GM11168 (cell line): ENCODE measurements at regions not wholly inside any gene's neighbourhood (a gene's known extent, or its start where the extent isn't known, plus 50 kb on each side); places are given as distances from the start of the nearest gene placed in this dataset.
"Not testable (repeated sequence)": the region's sequence is repeated elsewhere in the genome, so short reads cannot be mapped to it uniquely, and the experiment has no call there.

Source experiments
- in situ Hi-C: fragments of 300-500 bp; cut with MboI; formaldehyde crosslinking; loops from one replicate; pipeline ENCODE4 v1.12.0; 2022; ENCODE audit warnings: low sequenced_read_pairs; ENCODE audit not compliant: unreplicated experiment

- in situ Hi-C loops, result no loop called here
Measured at GRCh38 chr3:25938566-25939325, 148.9 kb downstream of the OXSM start.

GRCh38 chr3:25940935-25941334 lies 151.0 kb downstream of the OXSM start:
- in situ Hi-C loops, result no loop called here

GRCh38 chr3:25944329-25944728 lies 154.4 kb downstream of the OXSM start:
- in situ Hi-C loops, result no loop called here

GRCh38 chr3:25945366-25945765 lies 155.5 kb downstream of the OXSM start:
- in situ Hi-C loops, result no loop called here

- in situ Hi-C loops, result no loop called here
Measured at GRCh38 chr3:25945836-25946235, 155.9 kb downstream of the OXSM start.

GRCh38 chr3:25952133-25952532 lies 162.2 kb downstream of the OXSM start:
- in situ Hi-C loops, result no loop called here

- in situ Hi-C loops, result no loop called here
Measured at GRCh38 chr3:25957026-25957425, 167.1 kb downstream of the OXSM start.

- in situ Hi-C loops, result no loop called here
Measured at GRCh38 chr3:25960776-25961175, 170.9 kb downstream of the OXSM start.

- in situ Hi-C loops, result no loop called here
Measured at GRCh38 chr3:25962255-25962654, 172.4 kb downstream of the OXSM start.

- in situ Hi-C loops, result no loop called here
Measured at GRCh38 chr3:25964141-25964540, 174.3 kb downstream of the OXSM start.

- in situ Hi-C loops, result no loop called here
Measured at GRCh38 chr3:25967385-25967784, 177.5 kb downstream of the OXSM start.

- in situ Hi-C loops, result no loop called here
Measured at GRCh38 chr3:25971736-25972135, 181.8 kb downstream of the OXSM start.

GRCh38 chr3:25973122-25973521 lies 183.2 kb downstream of the OXSM start:
- in situ Hi-C loops, result no loop called here

GRCh38 chr3:25982756-25983155 lies 192.9 kb downstream of the OXSM start:
- in situ Hi-C loops, result no loop called here

GRCh38 chr3:25985621-25986020 lies 195.7 kb downstream of the OXSM start:
- in situ Hi-C loops, result no loop called here

- in situ Hi-C loops, result no loop called here
Measured at GRCh38 chr3:25992606-25993005, 202.7 kb downstream of the OXSM start.

GRCh38 chr3:26004172-26004571 lies 214.3 kb downstream of the OXSM start:
- in situ Hi-C loops, result no loop called here

GRCh38 chr3:26011276-26011675 lies 221.4 kb downstream of the OXSM start:
- in situ Hi-C loops, result no loop called here

GRCh38 chr3:26012241-26012745 lies 222.4 kb downstream of the OXSM start:
- in situ Hi-C loops, result no loop called here

- in situ Hi-C loops, result no loop called here
Measured at GRCh38 chr3:26015752-26016151, 225.9 kb downstream of the OXSM start.

GRCh38 chr3:26018889-26019288 lies 229.0 kb downstream of the OXSM start:
- in situ Hi-C loops, result no loop called here

- in situ Hi-C loops, result not testable (repeated sequence)
Measured at GRCh38 chr3:26024206-26024605, 234.3 kb downstream of the OXSM start.
